ENCODE measurements at regions not wholly inside any gene's neighbourhood (a gene's known extent, or its start where the extent isn't known, plus 50 kb on each side); places are given as distances from the start of the nearest gene placed in this dataset.

- peak in 1 of 2 donors; percentile 28 for DNase-seq (ENCODE audit: low read depth in 2 of 2)
- no peak for TF ChIP-seq CTCF (IDR thresholded peaks at IDR 0.05; ENCODE audit: low read depth, low read length)
- H3K4me3 ChIP-seq (replicated peaks in 1 of 2; ENCODE audit: low read depth in 2 of 2, low read length in 2 of 2), result no peak overlapping the region
These were observed 82.6 kb upstream of the MAOA start for GRCh38 chrX:43573441-43574015.

- DNase-seq (ENCODE audit: low read depth in 2 of 2), result no peak
- no peak overlapping the region for H3K4me3 ChIP-seq (replicated peaks in 1 of 2; ENCODE audit: low read depth in 2 of 2, low read length in 2 of 2)
- TF ChIP-seq CTCF (IDR thresholded peaks at IDR 0.05; ENCODE audit: low read depth, low read length), result no peak
These were observed 75.5 kb upstream of the MAOA start for GRCh38 chrX:43580621-43581020.

- DNase-seq (ENCODE audit: low read depth in 2 of 2), result no peak
- H3K4me3 ChIP-seq (replicated peaks in 1 of 2; ENCODE audit: low read depth in 2 of 2, low read length in 2 of 2), result no peak overlapping the region
- no peak for TF ChIP-seq CTCF (IDR thresholded peaks at IDR 0.05; ENCODE audit: low read depth, low read length)
These were observed 74.9 kb upstream of the MAOA start for GRCh38 chrX:43581167-43581566.

- peak; percentile 13 to 31 for DNase-seq (ENCODE audit: low read depth in 2 of 2)
- no peak overlapping the region for H3K4me3 ChIP-seq (replicated peaks in 1 of 2; ENCODE audit: low read depth in 2 of 2, low read length in 2 of 2)
- TF ChIP-seq CTCF (IDR thresholded peaks at IDR 0.05; ENCODE audit: low read depth, low read length), result no peak
These were observed 74.1 kb upstream of the MAOA start for GRCh38 chrX:43581888-43582539.

GRCh38 chrX:43582540-43582913 lies 73.6 kb upstream of the MAOA start:
- TF ChIP-seq CTCF (IDR thresholded peaks at IDR 0.05; ENCODE audit: low read depth, low read length), result no peak
- H3K4me3 ChIP-seq (replicated peaks in 1 of 2; ENCODE audit: low read depth in 2 of 2, low read length in 2 of 2), result no peak overlapping the region
- DNase-seq (ENCODE audit: low read depth in 2 of 2), result no peak

- no peak for TF ChIP-seq CTCF (IDR thresholded peaks at IDR 0.05; ENCODE audit: low read depth, low read length)
- no peak overlapping the region for H3K4me3 ChIP-seq (replicated peaks in 1 of 2; ENCODE audit: low read depth in 2 of 2, low read length in 2 of 2)
- no peak for DNase-seq (ENCODE audit: low read depth in 2 of 2)
These were observed 70.2 kb upstream of the MAOA start for GRCh38 chrX:43585922-43586321.

- H3K4me3 ChIP-seq (replicated peaks in 1 of 2; ENCODE audit: low read depth in 2 of 2, low read length in 2 of 2), result no peak overlapping the region
- TF ChIP-seq CTCF (IDR thresholded peaks at IDR 0.05; ENCODE audit: low read depth, low read length), result no peak
- DNase-seq (ENCODE audit: low read depth in 2 of 2), result no peak
These were observed 69.3 kb upstream of the MAOA start for GRCh38 chrX:43586830-43587229.

Measured in cardiac fibroblast (primary cell).